K562 (cell line): ENCODE measurements at regions not wholly inside any gene's neighbourhood (a gene's known extent, or its start where the extent isn't known, plus 50 kb on each side); places are given as distances from the start of the nearest gene placed in this dataset.

Experiments used
- ATAC-seq: fragments of 200-7000 bp; cut with Tn5 transposase; 3 replicates; pipeline ENCODE4 v1.9.1; 2020; ENCODE audit warnings: moderate library complexity
- BruUV-seq: library from RNA; stranded (reverse); fragments of 400-500 nt; replicated peaks from 2 replicates; lab custom pipeline; 2021; lab: Mats Ljungman, UMichigan
- CTCF ChIA-PET: fragments of 300-600 bp; formaldehyde crosslinking; extraction: SDS; loops from one replicate; lab custom pipeline; 2021; ENCODE audit warnings: low intra/inter-chr PET ratio; lab: Yijun Ruan, JAX
- POLR2A ChIA-PET: fragments of 300-600, 350-650 bp; sonication (Branson Sonifier 250); formaldehyde crosslinking; extraction: SDS; loops from one replicate; lab custom pipeline; 2021; ENCODE audit warnings: antibody characterized with exemption, inconsistent platforms; lab: Yijun Ruan, JAX
- DNase-seq, 4 experiments: peaks; one replicate each; pipeline versions ENCODE4 v3.0.0 to v3.0.0-alpha.2; 2011 to 2018; ENCODE audit warnings: low spot score in 3 of 4, mixed read lengths in 3 of 4; ENCODE audit errors: extremely low read depth in 1 of 4
- FAIRE-seq: peaks from 2 replicates; lab custom pipeline; 2011; peaks lifted over from hg19 to GRCh38; lab: Jason Lieb, UNC
- H2AFZ ChIP-seq: 2 replicates; pipeline ENCODE4 v1.6.0; 2011; ENCODE audit warnings: low read depth, low read length, control low read depth, inconsistent platforms
- H3K27ac ChIP-seq: fragments of 200-600 bp; 3 replicates; pipeline ENCODE4 v1.8.0; 2011; ENCODE audit warnings: low read depth, mild to moderate bottlenecking, control low read depth, inconsistent platforms, low read length, moderate library complexity, mixed read lengths; ENCODE audit errors: extremely low read depth
- H3K27me3 ChIP-seq, 2 experiments: fragments of 300-600 bp in 1 of 2; 2 replicates in 1 of 2; 3 replicates in 1 of 2; pipeline versions ENCODE4 v1.6.0 to v1.8.0; 2011; ENCODE audit warnings: inconsistent platforms in 2 of 2, low read length in 2 of 2, mild to moderate bottlenecking in 1 of 2, mixed read lengths in 1 of 2, moderate library complexity in 1 of 2; ENCODE audit not compliant: control insufficient read depth in 2 of 2, insufficient read depth in 2 of 2
- H3K36me3 ChIP-seq: fragments of 300-600 bp; 3 replicates; pipeline ENCODE4 v1.8.0; 2011; ENCODE audit warnings: mild to moderate bottlenecking, low read length, inconsistent platforms; ENCODE audit not compliant: control insufficient read depth, insufficient read depth
- H3K4me1 ChIP-seq, 2 experiments: fragments of 200-600 bp in 1 of 2; replicated peaks in 1 of 2; 2 replicates in 1 of 2; 3 replicates in 1 of 2; pipeline versions ENCODE4 v1.5.1 to v1.8.0; 2011; ENCODE audit warnings: inconsistent platforms in 2 of 2, low read length in 2 of 2, mild to moderate bottlenecking in 1 of 2, mixed read lengths in 1 of 2, moderate library complexity in 1 of 2; ENCODE audit not compliant: control insufficient read depth in 2 of 2, insufficient read depth in 2 of 2
- H3K4me2 ChIP-seq: 2 replicates; pipeline ENCODE4 v1.6.1; 2011; ENCODE audit warnings: low read length, control low read depth, inconsistent platforms, mixed read lengths; ENCODE audit not compliant: insufficient read depth
- H3K4me3 ChIP-seq: fragments of 200-600 bp; sonication (generic), shearing (Covaris generic); 2 replicates; pipeline ENCODE4 v1.5.1; 2016; ENCODE audit warnings: control low read depth, inconsistent platforms
- H3K79me2 ChIP-seq: fragments of 200-600 bp; 3 replicates; pipeline ENCODE4 v1.8.0; 2011; ENCODE audit warnings: low read length, inconsistent platforms; ENCODE audit not compliant: control insufficient read depth, insufficient read depth
- H3K9ac ChIP-seq, 2 experiments: 2 replicates each; pipeline versions ENCODE4 v1.6.0 to v1.6.1; 2011; ENCODE audit warnings: low read depth in 2 of 2, low read length in 2 of 2, control low read depth in 1 of 2, inconsistent platforms in 1 of 2, mild to moderate bottlenecking in 1 of 2, mixed read lengths in 1 of 2; ENCODE audit not compliant: insufficient read depth in 1 of 2
- H3K9me1 ChIP-seq: one replicate; pipeline ENCODE4 v1.6.0; 2011; ENCODE audit warnings: inconsistent platforms, mild to moderate bottlenecking, low read length, moderate library complexity; ENCODE audit not compliant: control insufficient read depth, insufficient read depth
- H3K9me3 ChIP-seq: replicated peaks from 2 replicates; pipeline ENCODE4 v1.5.1; 2011; ENCODE audit warnings: low read depth, low read length, inconsistent platforms; ENCODE audit not compliant: control insufficient read depth, insufficient read depth
- H4K20me1 ChIP-seq: replicated peaks from 2 replicates; pipeline ENCODE4 v1.6.1; 2011; ENCODE audit warnings: low read length, inconsistent platforms, mixed read lengths; ENCODE audit not compliant: control insufficient read depth, insufficient read depth
- CBX3 ChIP-seq, 2 experiments: IDR thresholded peaks; 1 replicate in 1 of 2; 2 replicates in 1 of 2; pipeline ENCODE4 v1.6.1; 2012; ENCODE audit warnings: inconsistent platforms in 2 of 2, low read length in 2 of 2, borderline replicate concordance in 1 of 2, control low read depth in 1 of 2
- HCFC1 ChIP-seq: IDR thresholded peaks from 2 replicates; pipeline ENCODE4 v1.6.1; 2012; ENCODE audit warnings: low read depth, low read length, improper control_type of control experiment
- HMGN3 ChIP-seq: IDR thresholded peaks from 2 replicates; pipeline ENCODE4 v1.6.1; 2011; ENCODE audit warnings: borderline replicate concordance, low read depth, mild to moderate bottlenecking, mixed read lengths, low read length; ENCODE audit not compliant: insufficient read length; ENCODE audit errors: extremely low read depth
- MEIS2 ChIP-seq: fragments of 450-650 bp; IDR thresholded peaks from 2 replicates; pipeline ENCODE4 v1.6.1; 2014; ENCODE audit warnings: mild to moderate bottlenecking; ENCODE audit not compliant: partially characterized antibody
- NCOA2 ChIP-seq, 2 experiments: fragments of 450-650 bp; IDR thresholded peaks; 2 replicates each; pipeline ENCODE4 v1.6.1; 2018; ENCODE audit warnings: mild to moderate bottlenecking in 2 of 2, moderate library complexity in 1 of 2; ENCODE audit not compliant: partially characterized antibody in 2 of 2
- NFE2L1 ChIP-seq: fragments of 450-650 bp; IDR thresholded peaks from 2 replicates; pipeline ENCODE4 v1.6.1; 2016; ENCODE audit warnings: missing genetic modification characterization, low read depth, mild to moderate bottlenecking, missing compliant biosample characterization, moderate library complexity, borderline replicate concordance
- RBM25 ChIP-seq: fragments of 200-400 bp; formaldehyde crosslinking; IDR thresholded peaks from 2 replicates; pipeline ENCODE4 v1.6.1; 2018; ENCODE audit warnings: low read length, low read depth, moderate library complexity; ENCODE audit not compliant: severe bottlenecking
- STAT5B ChIP-seq: fragments of 250-450 bp; sonication (Bioruptor Pico); IDR thresholded peaks from 2 replicates; pipeline ENCODE4 v1.8.0; 2021; ENCODE audit warnings: mild to moderate bottlenecking, inconsistent platforms
- WGBS: fragments of 100-300 bp; shearing (Covaris generic); methylation state at CpG from one replicate; pipeline ENCODE4 v1.1.6; 2016; ENCODE audit warnings: low coverage, mixed read lengths; ENCODE audit not compliant: insufficient coverage; ENCODE audit errors: missing lambda C conversion rate; 5-methylcytosine and 5-hydroxymethylcytosine counted together
- in situ Hi-C: fragments of 300-500 bp; cut with MboI; formaldehyde crosslinking; loops from 4 replicates; pipeline ENCODE4 v1.15.0; 2018; ENCODE audit warnings: inconsistent platforms, mixed read lengths
- intact Hi-C: fragments of 100-400 bp; cut with micrococcal nuclease; formaldehyde crosslinking; loops from 2 replicates; pipeline ENCODE4 v1.14.2; 2022

- Histone ChIP-seq H3K79me2 (no peaks in the 10 kb centered on the region), H3K4me3 (no peak overlapping the region), H3K27ac (no peak overlapping the region), H2AFZ (no peak overlapping the region), H3K4me2 (no peak overlapping the region), H3K4me1 (no peaks in the 10 kb centered on the region; a peak in 1 of 5 replicates), H3K9me1 (no peaks in the 10 kb centered on the region), H3K9me3 (no peaks in the 10 kb centered on the region), H4K20me1 (no peaks in the 10 kb centered on the region), H3K27me3 (no peaks in the 10 kb centered on the region; a peak in 2 of 5 replicates), H3K36me3 (no peaks in the 10 kb centered on the region), H3K9ac (no peak overlapping the region)
- in situ Hi-C loops, result no loop called here
- CTCF ChIA-PET, result no interaction called here
- no peak for DNase-seq
- intact Hi-C loops, result no loop called here
- no peak; the same call in 2 of the 3 replicates for ATAC-seq
- POLR2A ChIA-PET, result interaction anchor here (0.6 kb wide), 1 partner anchor 157 kb away, joined by 3 read pairs; no protein-coding TSS in a partner anchor
- WGBS, result 11% methylated on average over 2 of the region's 2 CpGs
- no TSS peak for BruUV-seq
- TF ChIP-seq NFE2L1 (tag) (no peak), HCFC1 (no peak), MEIS2 (peak; percentile 24)
- FAIRE-seq, result peak; percentile 11
Observed at GRCh38 chr4:108255203-108255747, 86.5 kb upstream of the LEF1 start.

- H3K27me3 ChIP-seq, result no peaks in the 10 kb centered on the region
- ATAC-seq (no peak), DNase-seq (no peak), FAIRE-seq (no peak)
- POLR2A ChIA-PET, result no interaction called here
- H3K9ac ChIP-seq, result no peak overlapping the region
- H3K9me3 ChIP-seq, result no peaks in the 10 kb centered on the region
- no peaks in the 10 kb centered on the region for H4K20me1 ChIP-seq
- no peak overlapping the region for H3K4me2 ChIP-seq
- TF ChIP-seq NCOA2 (IDR thresholded peaks at IDR 0.05; ENCODE audit: partially characterized antibody in 2 of 2) (no peak), RBM25 (peak; percentile 10), CBX3 (IDR thresholded peaks at IDR 0.05; ENCODE audit: borderline replicate concordance in 1 of 2, low read length in 2 of 2) (peak in 1 of 2 experiments; percentile 28; a peak in 1 of 3 replicates), HMGN3 (no peak), STAT5B (CRISPR knock-in tag) (no peak)
- CTCF ChIA-PET, result no interaction called here
- no TSS peak for BruUV-seq
- H3K27ac ChIP-seq, result no peak overlapping the region
- in situ Hi-C loops, result no loop called here
- H3K4me1 ChIP-seq, result peaks cover 0 to 9% of the 10 kb centered on the region in 2 experiments; a peak in 4 of 5 replicates
- H3K9me1 ChIP-seq, result no peaks in the 10 kb centered on the region
- H3K36me3 ChIP-seq, result no peaks in the 10 kb centered on the region
- no peak overlapping the region for H2AFZ ChIP-seq
- H3K4me3 ChIP-seq, result no peak overlapping the region
- no peaks in the 10 kb centered on the region for H3K79me2 ChIP-seq
- intact Hi-C loops, result no loop called here
Observed at GRCh38 chr4:108249397-108249796, 80.7 kb upstream of the LEF1 start.
